ENCODE measurements at regions not wholly inside any gene's neighbourhood (a gene's known extent, or its start where the extent isn't known, plus 50 kb on each side); places are given as distances from the start of the nearest gene placed in this dataset.

- TF ChIP-seq CTCF (IDR thresholded peaks at IDR 0.05) = no peak
These were observed 746.9 kb downstream of the FAT4 start for GRCh38 chr4:126061655-126062054.

- no peak for TF ChIP-seq CTCF (IDR thresholded peaks at IDR 0.05)
These were observed 750.3 kb downstream of the FAT4 start for GRCh38 chr4:126065016-126065415.

- TF ChIP-seq CTCF (IDR thresholded peaks at IDR 0.05) = no peak
These were observed 756.9 kb downstream of the FAT4 start for GRCh38 chr4:126071346-126072333.

- no peak for TF ChIP-seq CTCF (IDR thresholded peaks at IDR 0.05)
These were observed 766.6 kb downstream of the FAT4 start for GRCh38 chr4:126081336-126081735.

- no peak for TF ChIP-seq CTCF (IDR thresholded peaks at IDR 0.05)
These were observed 771.3 kb downstream of the FAT4 start for GRCh38 chr4:126086041-126086440.

- no peak for TF ChIP-seq CTCF (IDR thresholded peaks at IDR 0.05)
These were observed 772.3 kb downstream of the FAT4 start for GRCh38 chr4:126087101-126087500.

- TF ChIP-seq CTCF (IDR thresholded peaks at IDR 0.05) = no peak
These were observed 782.5 kb downstream of the FAT4 start for GRCh38 chr4:126097155-126097799.
